ENCODE measurements at regions not wholly inside any gene's neighbourhood (a gene's known extent, or its start where the extent isn't known, plus 50 kb on each side); places are given as distances from the start of the nearest gene placed in this dataset.

GRCh38 chr2:220162320-220162719, 534.9 kb downstream of the SLC4A3 start:
- in situ Hi-C loops (cut with HindIII; ENCODE audit: low sequenced_read_pairs): no loop called here
- DNase-seq (ENCODE audit: low spot score): no peak

- in situ Hi-C loops (cut with HindIII; ENCODE audit: low sequenced_read_pairs): no loop called here
- DNase-seq (ENCODE audit: low spot score): no peak
Measured at GRCh38 chr2:220163486-220163885, 536.1 kb downstream of the SLC4A3 start.

GRCh38 chr2:220165401-220165800, 538.0 kb downstream of the SLC4A3 start:
- no peak for DNase-seq (ENCODE audit: low spot score)
- in situ Hi-C loops (cut with HindIII; ENCODE audit: low sequenced_read_pairs): no loop called here

GRCh38 chr2:220166616-220167015, 539.2 kb downstream of the SLC4A3 start:
- no peak for DNase-seq (ENCODE audit: low spot score)

GRCh38 chr2:220167956-220168355, 540.5 kb downstream of the SLC4A3 start:
- in situ Hi-C loops (cut with HindIII; ENCODE audit: low sequenced_read_pairs): no loop called here
- DNase-seq (ENCODE audit: low spot score): no peak

More at GRCh38 chr2:220166616-220167015, 539.2 kb downstream of the SLC4A3 start:
- in situ Hi-C loops (cut with HindIII; ENCODE audit: low sequenced_read_pairs): no loop called here

- in situ Hi-C loops (cut with HindIII; ENCODE audit: low sequenced_read_pairs): no loop called here
- no peak for DNase-seq (ENCODE audit: low spot score)
Measured at GRCh38 chr2:220168891-220169546, 541.6 kb downstream of the SLC4A3 start.

GRCh38 chr2:220174826-220175225, 547.4 kb downstream of the SLC4A3 start:
- DNase-seq (ENCODE audit: low spot score): no peak
- in situ Hi-C loops (cut with HindIII; ENCODE audit: low sequenced_read_pairs): no loop called here

GRCh38 chr2:220175967-220176366, 548.5 kb downstream of the SLC4A3 start:
- no peak for DNase-seq (ENCODE audit: low spot score)
- in situ Hi-C loops (cut with HindIII; ENCODE audit: low sequenced_read_pairs): no loop called here

- in situ Hi-C loops (cut with HindIII; ENCODE audit: low sequenced_read_pairs): no loop called here
- DNase-seq (ENCODE audit: low spot score): no peak
Measured at GRCh38 chr2:220178991-220179695, 551.7 kb downstream of the SLC4A3 start.

- DNase-seq (ENCODE audit: low spot score): no peak
- in situ Hi-C loops (cut with HindIII; ENCODE audit: low sequenced_read_pairs): no loop called here
Measured at GRCh38 chr2:220181165-220181564, 553.7 kb downstream of the SLC4A3 start.

GRCh38 chr2:220182790-220183189, 555.4 kb downstream of the SLC4A3 start:
- in situ Hi-C loops (cut with HindIII; ENCODE audit: low sequenced_read_pairs): no loop called here
- DNase-seq (ENCODE audit: low spot score): no peak

GRCh38 chr2:220185766-220186305, 558.4 kb downstream of the SLC4A3 start:
- in situ Hi-C loops (cut with HindIII; ENCODE audit: low sequenced_read_pairs): no loop called here
- DNase-seq (ENCODE audit: low spot score): no peak

- in situ Hi-C loops (cut with HindIII; ENCODE audit: low sequenced_read_pairs): no loop called here
- no peak for DNase-seq (ENCODE audit: low spot score)
Measured at GRCh38 chr2:220188031-220188430, 560.6 kb downstream of the SLC4A3 start.

- no peak for DNase-seq (ENCODE audit: low spot score)
- in situ Hi-C loops (cut with HindIII; ENCODE audit: low sequenced_read_pairs): no loop called here
Measured at GRCh38 chr2:220191031-220191430, 563.6 kb downstream of the SLC4A3 start.

- in situ Hi-C loops (cut with HindIII; ENCODE audit: low sequenced_read_pairs): no loop called here
- DNase-seq (ENCODE audit: low spot score): no peak
Measured at GRCh38 chr2:220191737-220192136, 564.3 kb downstream of the SLC4A3 start.

- in situ Hi-C loops (cut with HindIII; ENCODE audit: low sequenced_read_pairs): no loop called here
- no peak for DNase-seq (ENCODE audit: low spot score)
Measured at GRCh38 chr2:220192994-220193753, 565.7 kb downstream of the SLC4A3 start.

- DNase-seq (ENCODE audit: low spot score): no peak
- in situ Hi-C loops (cut with HindIII; ENCODE audit: low sequenced_read_pairs): no loop called here
Measured at GRCh38 chr2:220194630-220195584, 567.5 kb downstream of the SLC4A3 start.

GRCh38 chr2:220198896-220199295, 571.5 kb downstream of the SLC4A3 start:
- no peak for DNase-seq (ENCODE audit: low spot score)
- in situ Hi-C loops (cut with HindIII; ENCODE audit: low sequenced_read_pairs): no loop called here

- in situ Hi-C loops (cut with HindIII; ENCODE audit: low sequenced_read_pairs): no loop called here
- DNase-seq (ENCODE audit: low spot score): no peak
Measured at GRCh38 chr2:220202066-220202465, 574.6 kb downstream of the SLC4A3 start.

Data from G401 (cell line).